GM21360 (cell line): ENCODE measurements at regions not wholly inside any gene's neighbourhood (a gene's known extent, or its start where the extent isn't known, plus 50 kb on each side); places are given as distances from the start of the nearest gene placed in this dataset.

ENCODE experiments used
- ATAC-seq: cut with Tn5 transposase; IDR thresholded peaks from one replicate; pipeline ENCODE4 v1.9.1; 2021; ENCODE audit warnings: mild to moderate bottlenecking, moderate library complexity; ENCODE audit not compliant: unreplicated experiment

- no peak for ATAC-seq
Measured at GRCh38 chr5:109917154-109917546, 227.4 kb downstream of the MAN2A1 start.

- ATAC-seq = no peak
Measured at GRCh38 chr5:109917966-109918365, 228.2 kb downstream of the MAN2A1 start.

- ATAC-seq = no peak
Measured at GRCh38 chr5:109920736-109921135, 231.0 kb downstream of the MAN2A1 start.

GRCh38 chr5:109921735-109922380, 232.1 kb downstream of the MAN2A1 start:
- ATAC-seq = no peak

GRCh38 chr5:109922381-109922995, 232.8 kb downstream of the MAN2A1 start:
- no peak for ATAC-seq

- no peak for ATAC-seq
Measured at GRCh38 chr5:109923205-109923604, 233.5 kb downstream of the MAN2A1 start.

GRCh38 chr5:109924237-109925107, 234.7 kb downstream of the MAN2A1 start:
- ATAC-seq = no peak

GRCh38 chr5:109927639-109928038, 237.9 kb downstream of the MAN2A1 start:
- no peak for ATAC-seq

GRCh38 chr5:109928046-109928445, 238.3 kb downstream of the MAN2A1 start:
- ATAC-seq = no peak

- no peak for ATAC-seq
Measured at GRCh38 chr5:109928811-109929210, 239.1 kb downstream of the MAN2A1 start.

GRCh38 chr5:109929376-109929775, 239.6 kb downstream of the MAN2A1 start:
- no peak for ATAC-seq

- no peak for ATAC-seq
Measured at GRCh38 chr5:109929911-109930310, 240.2 kb downstream of the MAN2A1 start.

- no peak for ATAC-seq
Measured at GRCh38 chr5:109931049-109931780, 241.5 kb downstream of the MAN2A1 start.

GRCh38 chr5:109935833-109936490, 246.2 kb downstream of the MAN2A1 start:
- ATAC-seq = no peak

GRCh38 chr5:109936996-109937395, 247.3 kb downstream of the MAN2A1 start:
- ATAC-seq = peak; percentile 84

- no peak for ATAC-seq
Measured at GRCh38 chr5:109937951-109938350, 248.2 kb downstream of the MAN2A1 start.

GRCh38 chr5:109938453-109938852, 248.7 kb downstream of the MAN2A1 start:
- ATAC-seq = no peak

GRCh38 chr5:109939116-109939682, 249.5 kb downstream of the MAN2A1 start:
- ATAC-seq = no peak

- no peak for ATAC-seq
Measured at GRCh38 chr5:109942646-109943045, 252.9 kb downstream of the MAN2A1 start.

- no peak for ATAC-seq
Measured at GRCh38 chr5:109943701-109944235, 254.0 kb downstream of the MAN2A1 start.
